Testis (tissue), 2 donors: ENCODE measurements at regions not wholly inside any gene's neighbourhood (a gene's known extent, or its start where the extent isn't known, plus 50 kb on each side); places are given as distances from the start of the nearest gene placed in this dataset.

Experiments used
- DNase-seq: peaks from one replicate; pipeline ENCODE4 v3.0.0-alpha.2; 2019
- H3K27ac ChIP-seq, 2 donors: fragments of 200-600 bp; sonication (generic); one replicate each; pipeline ENCODE4 v1.5.1; 2019
- H3K27me3 ChIP-seq: fragments of 200-600 bp; sonication (generic); one replicate; pipeline ENCODE4 v1.5.1; 2019
- H3K36me3 ChIP-seq: fragments of 200-600 bp; sonication (generic); one replicate; pipeline ENCODE4 v1.5.1; 2017; ENCODE audit warnings: low read depth; ENCODE audit errors: missing control alignments
- H3K4me1 ChIP-seq: fragments of 200-600 bp; sonication (generic); one replicate; pipeline ENCODE4 v1.5.1; 2019
- H3K4me3 ChIP-seq, 2 donors: fragments of 200-600 bp; sonication (generic); one replicate each; pipeline ENCODE4 v1.5.1; 2017 to 2019
- H3K9me3 ChIP-seq: fragments of 200-600 bp; sonication (generic); one replicate; pipeline ENCODE4 v1.5.1; 2017
- POLR2A ChIP-seq: fragments of 450-650 bp; IDR thresholded peaks from one replicate; pipeline ENCODE4 v1.6.1; 2017; ENCODE audit warnings: antibody characterized with exemption, mild to moderate bottlenecking, moderate library complexity
- WGBS, 2 donors: methylation state at CpG; one replicate each; pipeline ENCODE4 v1.1.5; 2018; 5-methylcytosine and 5-hydroxymethylcytosine counted together
- intact Hi-C: fragments of 100-400 bp; cut with DNase I; formaldehyde crosslinking; loops from one replicate; pipeline ENCODE4 v1.15.1; 2023; ENCODE audit warnings: low total_unique reads
- TF ChIP-seq, protein P1 (sequence below), 3 experiments: fragments of 450-650 bp in 2 of 3; fragments of 200-600 bp in 1 of 3; sonication (generic) in 1 of 3; IDR thresholded peaks; one replicate each; pipeline ENCODE4 v1.5.1; 2016 to 2019; ENCODE audit warnings: antibody characterized with exemption in 3 of 3, mild to moderate bottlenecking in 2 of 3, moderate library complexity in 1 of 3

GRCh38 chr9:13424872-13425271, 145.4 kb upstream of the MPDZ start:
- no peak overlapping the region for H3K27ac ChIP-seq
- WGBS, 2 donors, result 78 to 83% methylated on average over 4 of the region's 4 CpGs
- no peaks in the 10 kb centered on the region for H3K36me3 ChIP-seq
- no peaks in the 10 kb centered on the region for H3K27me3 ChIP-seq
- no peaks in the 10 kb centered on the region for H3K4me1 ChIP-seq
- no peak for DNase-seq
- H3K9me3 ChIP-seq, result no peaks in the 10 kb centered on the region
- TF ChIP-seq, protein P1, sequence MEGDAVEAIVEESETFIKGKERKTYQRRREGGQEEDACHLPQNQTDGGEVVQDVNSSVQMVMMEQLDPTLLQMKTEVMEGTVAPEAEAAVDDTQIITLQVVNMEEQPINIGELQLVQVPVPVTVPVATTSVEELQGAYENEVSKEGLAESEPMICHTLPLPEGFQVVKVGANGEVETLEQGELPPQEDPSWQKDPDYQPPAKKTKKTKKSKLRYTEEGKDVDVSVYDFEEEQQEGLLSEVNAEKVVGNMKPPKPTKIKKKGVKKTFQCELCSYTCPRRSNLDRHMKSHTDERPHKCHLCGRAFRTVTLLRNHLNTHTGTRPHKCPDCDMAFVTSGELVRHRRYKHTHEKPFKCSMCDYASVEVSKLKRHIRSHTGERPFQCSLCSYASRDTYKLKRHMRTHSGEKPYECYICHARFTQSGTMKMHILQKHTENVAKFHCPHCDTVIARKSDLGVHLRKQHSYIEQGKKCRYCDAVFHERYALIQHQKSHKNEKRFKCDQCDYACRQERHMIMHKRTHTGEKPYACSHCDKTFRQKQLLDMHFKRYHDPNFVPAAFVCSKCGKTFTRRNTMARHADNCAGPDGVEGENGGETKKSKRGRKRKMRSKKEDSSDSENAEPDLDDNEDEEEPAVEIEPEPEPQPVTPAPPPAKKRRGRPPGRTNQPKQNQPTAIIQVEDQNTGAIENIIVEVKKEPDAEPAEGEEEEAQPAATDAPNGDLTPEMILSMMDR (IDR thresholded peaks at IDR 0.05), result no peak
- TF ChIP-seq POLR2A, result no peak
- intact Hi-C loops, result loop anchor here (10.0 kb wide), 1 partner anchor 70 kb away; no protein-coding TSS in a partner anchor
- H3K4me3 ChIP-seq, result no peak overlapping the region

DNA sequence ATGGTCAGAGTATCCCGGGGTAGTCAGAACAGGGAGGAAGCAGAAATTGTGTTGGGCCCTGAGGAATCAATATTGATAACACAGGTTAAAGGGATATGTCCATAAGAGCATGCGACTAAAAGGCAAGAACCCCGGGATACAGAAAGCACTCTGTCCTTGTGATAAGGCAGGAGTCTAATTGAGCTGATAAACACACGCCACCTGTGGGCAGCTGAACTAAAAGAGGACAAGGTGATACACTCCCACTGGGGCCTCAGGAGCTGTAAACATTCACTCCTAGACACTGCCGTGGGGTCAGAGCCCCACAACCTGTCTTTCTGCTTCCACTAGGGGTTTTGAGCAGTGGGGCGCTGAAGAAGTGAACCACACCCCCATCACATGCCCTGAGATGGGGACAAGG, 144.7 kb upstream of the MPDZ start:
- intact Hi-C loops, result loop anchor here (10.0 kb wide), 1 partner anchor 69 kb away; no protein-coding TSS in a partner anchor
- no peak for DNase-seq
- Histone ChIP-seq H3K36me3 (no peaks in the 10 kb centered on the region), H3K4me1 (no peaks in the 10 kb centered on the region), H3K4me3 (no peak overlapping the region), H3K9me3 (no peaks in the 10 kb centered on the region), H3K27me3 (no peaks in the 10 kb centered on the region), H3K27ac (no peak overlapping the region)
- WGBS, 2 donors, result 67 to 69% methylated on average over 6 of the region's 6 CpGs
- no peak for TF ChIP-seq POLR2A
- TF ChIP-seq, protein P1 (IDR thresholded peaks at IDR 0.05), result no peak

- no peak overlapping the region for H3K27ac ChIP-seq
- DNase-seq, result no peak
- no peaks in the 10 kb centered on the region for H3K36me3 ChIP-seq
- intact Hi-C loops, result no loop called here
- no peak for TF ChIP-seq POLR2A
- TF ChIP-seq, protein P1 (IDR thresholded peaks at IDR 0.05), result no peak
- no peaks in the 10 kb centered on the region for H3K27me3 ChIP-seq
- H3K4me1 ChIP-seq, result no peaks in the 10 kb centered on the region
- H3K9me3 ChIP-seq, result no peaks in the 10 kb centered on the region
- no peak overlapping the region for H3K4me3 ChIP-seq
Measured at GRCh38 chr9:13414349-13414748, 134.9 kb upstream of the MPDZ start.

DNA sequence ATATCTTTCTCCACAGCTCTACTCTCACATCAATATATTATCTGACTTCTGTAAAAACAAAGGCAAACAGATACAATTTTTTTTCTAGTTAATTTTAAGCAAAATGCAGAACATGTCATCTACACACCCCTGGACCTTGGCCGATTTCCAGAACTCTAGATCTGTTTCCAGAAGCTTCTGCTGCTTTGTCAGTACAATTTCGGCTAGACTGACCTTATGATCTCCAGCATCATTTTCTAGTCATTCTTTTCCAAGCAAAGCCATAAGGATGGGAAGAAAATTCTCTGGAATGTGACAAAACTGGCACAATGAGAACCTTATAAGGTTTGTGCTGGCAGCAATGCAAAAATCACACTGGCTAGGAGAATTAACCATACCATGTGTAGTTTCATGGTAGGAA, 132.8 kb upstream of the MPDZ start:
- intact Hi-C loops, result no loop called here

DNA sequence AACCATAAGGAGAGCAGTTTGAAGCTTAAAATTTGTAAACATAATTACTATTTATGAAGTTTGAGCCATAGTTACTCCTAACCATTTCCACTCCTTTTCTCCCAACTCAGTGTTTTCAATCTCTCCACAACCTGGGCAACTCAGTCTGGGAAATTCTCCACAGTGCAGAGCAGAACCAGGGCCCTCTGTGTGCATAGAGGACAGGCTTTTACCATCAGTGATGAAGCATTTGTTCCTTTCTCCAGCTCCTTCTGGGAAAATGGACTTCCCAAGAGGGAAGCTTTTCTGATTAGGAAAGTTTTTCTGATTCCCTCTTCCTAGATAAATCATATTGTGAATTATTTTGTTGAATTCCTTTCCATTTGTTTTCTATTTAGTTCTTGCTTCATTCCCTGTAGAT, 132.3 kb upstream of the MPDZ start:
- intact Hi-C loops, result no loop called here
- Histone ChIP-seq H3K4me1 (no peaks in the 10 kb centered on the region), H3K27me3 (no peaks in the 10 kb centered on the region), H3K9me3 (no peaks in the 10 kb centered on the region), H3K27ac (no peak overlapping the region), H3K4me3 (no peak overlapping the region), H3K36me3 (no peaks in the 10 kb centered on the region)
- TF ChIP-seq POLR2A, result no peak
- TF ChIP-seq, protein P1 (IDR thresholded peaks at IDR 0.05), result no peak
- DNase-seq, result peak; percentile 21

More for the DNA sequence above, 132.8 kb upstream of the MPDZ start:
- TF ChIP-seq, protein P1 (IDR thresholded peaks at IDR 0.05), result no peak
- TF ChIP-seq POLR2A, result no peak
- no peaks in the 10 kb centered on the region for H3K9me3 ChIP-seq
- H3K4me1 ChIP-seq, result no peaks in the 10 kb centered on the region
- WGBS, 2 donors, result 47 to 60% methylated on average over 2 of the region's 2 CpGs
- no peak for DNase-seq
- H3K36me3 ChIP-seq, result no peaks in the 10 kb centered on the region
- H3K4me3 ChIP-seq, result no peak overlapping the region
- H3K27me3 ChIP-seq, result no peaks in the 10 kb centered on the region
- H3K27ac ChIP-seq, result no peak overlapping the region
